Esophagus muscularis mucosa (tissue), 4 donors: ENCODE measurements at regions not wholly inside any gene's neighbourhood (a gene's known extent, or its start where the extent isn't known, plus 50 kb on each side); places are given as distances from the start of the nearest gene placed in this dataset.
A peak's percentile ranks its signal among the peaks of the same experiment; 100 is the strongest.
"Not testable (repeated sequence)": the region's sequence is repeated elsewhere in the genome, so short reads cannot be mapped to it uniquely, and the experiment has no call there.

Experiments
- DNase-seq: peaks from one replicate; pipeline ENCODE4 v3.0.0-alpha.2; 2017; ENCODE audit errors: extremely low spot score
- H3K27ac ChIP-seq, 4 donors: fragments of 200-600 bp; sonication (generic); replicated peaks in 1 of 4; 1 replicate in 3 of 4; 2 replicates in 1 of 4; pipeline ENCODE4 v1.5.1; 2016 to 2019; ENCODE audit warnings: mild to moderate bottlenecking in 1 of 4
- H3K27me3 ChIP-seq, 4 donors: fragments of 200-600 bp; sonication (generic); one replicate each; pipeline versions ENCODE4 v1.5.1 to v1.6.0; 2016 to 2019
- H3K36me3 ChIP-seq, 4 donors: fragments of 200-600 bp; sonication (generic); one replicate each; pipeline ENCODE4 v1.5.1; 2016 to 2019
- H3K4me1 ChIP-seq, 4 donors: fragments of 200-600 bp; sonication (generic); one replicate each; pipeline ENCODE4 v1.5.1; 2016 to 2019
- H3K4me3 ChIP-seq, 4 donors: fragments of 200-600 bp; sonication (generic); 1 replicate in 2 of 4; 2 replicates in 2 of 4; pipeline ENCODE4 v1.5.1; 2016 to 2019; ENCODE audit warnings: mild to moderate bottlenecking in 4 of 4, moderate library complexity in 1 of 4
- H3K9me3 ChIP-seq, 4 donors: fragments of 200-600 bp; sonication (generic); 1 replicate in 3 of 4; 2 replicates in 1 of 4; pipeline ENCODE4 v1.5.1; 2016 to 2019
- CTCF ChIP-seq, 3 experiments: fragments of 200-600 bp in 2 of 3; fragments of 450-650 bp in 1 of 3; sonication (generic) in 2 of 3; IDR thresholded peaks; one replicate each; pipeline ENCODE4 v1.5.1; 2017 to 2019; ENCODE audit warnings: antibody characterized with exemption in 3 of 3, mild to moderate bottlenecking in 2 of 3, moderate library complexity in 1 of 3
- EP300 ChIP-seq: sonication (generic); formaldehyde crosslinking; IDR thresholded peaks from one replicate; pipeline ENCODE4 v1.6.1; 2017; ENCODE audit warnings: antibody characterized with exemption
- POLR2A ChIP-seq: fragments of 450-650 bp; IDR thresholded peaks from one replicate; pipeline ENCODE4 v1.6.1; 2017; ENCODE audit warnings: antibody characterized with exemption, moderate library complexity, mild to moderate bottlenecking, low read depth
- POLR2AphosphoS5 ChIP-seq, 2 donors: sonication (generic); formaldehyde crosslinking; IDR thresholded peaks; one replicate each; pipeline ENCODE4 v1.6.1; 2017; ENCODE audit warnings: antibody characterized with exemption in 2 of 2
- WGBS: methylation state at CpG from one replicate; pipeline ENCODE4 v1.1.5; 2018; 5-methylcytosine and 5-hydroxymethylcytosine counted together
- intact Hi-C: fragments of 100-400 bp; cut with DNase I; formaldehyde crosslinking; loops from one replicate; pipeline ENCODE4 v1.15.1; 2023

GRCh38 chr14:106129274-106129673, 602.9 kb downstream of the TMEM121 start:
- DNase-seq: no peak
- TF ChIP-seq POLR2AphosphoS5 (IDR thresholded peaks at IDR 0.05) (no peak), CTCF (IDR thresholded peaks at IDR 0.05) (no peak)
- intact Hi-C loops: no loop called here

GRCh38 chr14:106129904-106130661, 603.7 kb downstream of the TMEM121 start:
- H3K36me3 ChIP-seq, H3K4me3 ChIP-seq, H3K4me1 ChIP-seq, DNase-seq, H3K27ac ChIP-seq, H3K9me3 ChIP-seq, intact Hi-C loops: not testable (repeated sequence)
- WGBS: 63% methylated on average over 8 of the region's 8 CpGs
- peaks cover 0 to 54% (median 0%) of the 10 kb centered on the region in 4 donors for H3K27me3 ChIP-seq

More at GRCh38 chr14:106129274-106129673, 602.9 kb downstream of the TMEM121 start:
- no peak overlapping the region for H3K4me3 ChIP-seq
- peaks cover 0 to 46% (median 0%) of the 10 kb centered on the region in 4 donors for H3K27me3 ChIP-seq
- no peak overlapping the region for H3K27ac ChIP-seq
- H3K4me1 ChIP-seq: no peaks in the 10 kb centered on the region
- H3K9me3 ChIP-seq: no peaks in the 10 kb centered on the region
- H3K36me3 ChIP-seq: no peaks in the 10 kb centered on the region
- 62% methylated on average over 5 of the region's 5 CpGs for WGBS

- H3K36me3 ChIP-seq, H3K27ac ChIP-seq, H3K4me3 ChIP-seq, intact Hi-C loops, H3K4me1 ChIP-seq, H3K9me3 ChIP-seq, DNase-seq: not testable (repeated sequence)
- 36% methylated on average over 2 of the region's 2 CpGs for WGBS
- H3K27me3 ChIP-seq: peaks cover 0 to 42% (median 0%) of the 10 kb centered on the region in 4 donors
Observed at GRCh38 chr14:106133126-106133525, 606.7 kb downstream of the TMEM121 start.

GRCh38 chr14:106134886-106135285, 608.5 kb downstream of the TMEM121 start:
- no peaks in the 10 kb centered on the region for H3K9me3 ChIP-seq
- no peak overlapping the region for H3K27ac ChIP-seq
- H3K4me3 ChIP-seq: no peak overlapping the region
- 40% methylated on average over 5 of the region's 5 CpGs for WGBS
- no peaks in the 10 kb centered on the region for H3K36me3 ChIP-seq
- no peak for TF ChIP-seq EP300
- TF ChIP-seq POLR2A: no peak
- no peak for TF ChIP-seq POLR2AphosphoS5 (IDR thresholded peaks at IDR 0.05)
- TF ChIP-seq CTCF (IDR thresholded peaks at IDR 0.05): no peak
- intact Hi-C loops: no loop called here
- no peaks in the 10 kb centered on the region for H3K4me1 ChIP-seq
- DNase-seq: no peak
- H3K27me3 ChIP-seq: peaks cover 0 to 28% (median 0%) of the 10 kb centered on the region in 4 donors

- Histone ChIP-seq H3K27ac (no peak overlapping the region), H3K9me3 (no peaks in the 10 kb centered on the region), H3K36me3 (no peaks in the 10 kb centered on the region), H3K4me1 (no peaks in the 10 kb centered on the region), H3K4me3 (no peak overlapping the region), H3K27me3 (no peaks in the 10 kb centered on the region)
- intact Hi-C loops: no loop called here
- WGBS: 96% methylated on average over 8 of the region's 18 CpGs
- peak; percentile 39 for DNase-seq
- TF ChIP-seq POLR2AphosphoS5 (IDR thresholded peaks at IDR 0.05) (no peak), EP300 (no peak), POLR2A (no peak), CTCF (IDR thresholded peaks at IDR 0.05) (no peak)
Observed at GRCh38 chr14:106141242-106142220, 615.1 kb downstream of the TMEM121 start.

- H3K27ac ChIP-seq, H3K9me3 ChIP-seq, H3K4me3 ChIP-seq, H3K36me3 ChIP-seq, H3K4me1 ChIP-seq, intact Hi-C loops: not testable (repeated sequence)
- H3K27me3 ChIP-seq: peaks cover 0 to 12% (median 0%) of the 10 kb centered on the region in 4 donors
- 64% methylated on average over 6 of the region's 6 CpGs for WGBS
- DNase-seq: peak; percentile 53
Observed at GRCh38 chr14:106145731-106146130, 619.3 kb downstream of the TMEM121 start.
